ENCODE measurements at regions not wholly inside any gene's neighbourhood (a gene's known extent, or its start where the extent isn't known, plus 50 kb on each side); places are given as distances from the start of the nearest gene placed in this dataset.
"Not testable (repeated sequence)": the region's sequence is repeated elsewhere in the genome, so short reads cannot be mapped to it uniquely, and the experiment has no call there.

GRCh38 chr22:49527611-49528419 is 299.9 kb downstream of the BRD1 start:
- DNase-seq (ENCODE audit: low spot score): no peak

GRCh38 chr22:49525801-49526535 is 301.7 kb downstream of the BRD1 start:
- no peak for DNase-seq (ENCODE audit: low spot score)

- no peak for DNase-seq (ENCODE audit: low spot score)
These were observed 302.3 kb downstream of the BRD1 start for GRCh38 chr22:49525360-49525759.

GRCh38 chr22:49524362-49524761 is 303.3 kb downstream of the BRD1 start:
- DNase-seq (ENCODE audit: low spot score): no peak

- DNase-seq (ENCODE audit: low spot score): no peak
These were observed 304.2 kb downstream of the BRD1 start for GRCh38 chr22:49523374-49524008.

- DNase-seq (ENCODE audit: low spot score): no peak
These were observed 304.9 kb downstream of the BRD1 start for GRCh38 chr22:49522582-49523373.

- no peak for DNase-seq (ENCODE audit: low spot score)
These were observed 305.9 kb downstream of the BRD1 start for GRCh38 chr22:49521787-49522224.

GRCh38 chr22:49519117-49519737 is 308.4 kb downstream of the BRD1 start:
- no peak for DNase-seq (ENCODE audit: low spot score)

GRCh38 chr22:49518436-49518970 is 309.2 kb downstream of the BRD1 start:
- DNase-seq (ENCODE audit: low spot score): no peak

- DNase-seq (ENCODE audit: low spot score): no peak
These were observed 309.9 kb downstream of the BRD1 start for GRCh38 chr22:49517667-49518185.

GRCh38 chr22:49517211-49517610 is 310.5 kb downstream of the BRD1 start:
- no peak for DNase-seq (ENCODE audit: low spot score)

- DNase-seq (ENCODE audit: low spot score): no peak
These were observed 312.2 kb downstream of the BRD1 start for GRCh38 chr22:49515475-49515874.

GRCh38 chr22:49514641-49515040 is 313.0 kb downstream of the BRD1 start:
- no peak for DNase-seq (ENCODE audit: low spot score)

GRCh38 chr22:49514211-49514610 is 313.5 kb downstream of the BRD1 start:
- DNase-seq (ENCODE audit: low spot score): no peak

- DNase-seq (ENCODE audit: low spot score): no peak
These were observed 314.3 kb downstream of the BRD1 start for GRCh38 chr22:49513358-49513851.

GRCh38 chr22:49512487-49513165 is 315.0 kb downstream of the BRD1 start:
- no peak for DNase-seq (ENCODE audit: low spot score)

GRCh38 chr22:49511393-49512189 is 316.1 kb downstream of the BRD1 start:
- not testable (repeated sequence) for DNase-seq (ENCODE audit: low spot score)

- no peak for DNase-seq (ENCODE audit: low spot score)
These were observed 317.0 kb downstream of the BRD1 start for GRCh38 chr22:49510718-49511117.

- no peak for DNase-seq (ENCODE audit: low spot score)
These were observed 318.7 kb downstream of the BRD1 start for GRCh38 chr22:49509016-49509415.
